Right ventricle myocardium superior (tissue), 1 donor: ENCODE measurements at regions not wholly inside any gene's neighbourhood (a gene's known extent, or its start where the extent isn't known, plus 50 kb on each side); places are given as distances from the start of the nearest gene placed in this dataset.

Source experiments
- ATAC-seq: fragments of 200-7000 bp; cut with Tn5 transposase; one replicate; pipeline ENCODE4 v1.9.1; 2020; ENCODE audit warnings: mild to moderate bottlenecking; ENCODE audit not compliant: poor library complexity
- DNase-seq: peaks from one replicate; pipeline ENCODE4 v3.0.0-alpha.2; 2020
- intact Hi-C: fragments of 100-400 bp; cut with DNase I; formaldehyde crosslinking; loops from one replicate; pipeline ENCODE4 v1.11.2; 2022
- donor health status: DM: no; HTN: yes; CAD: no; lungs with severe emphysema.

GRCh38 chr2:16302431-16303272, 362.3 kb downstream of the MYCN start:
- no peak for ATAC-seq
- intact Hi-C loops = no loop called here

GRCh38 chr2:16301961-16302360, 361.6 kb downstream of the MYCN start:
- DNase-seq (no peak), ATAC-seq (no peak)
- intact Hi-C loops = no loop called here

More at GRCh38 chr2:16302431-16303272, 362.3 kb downstream of the MYCN start:
- no peak for DNase-seq

GRCh38 chr2:16298866-16299265, 358.5 kb downstream of the MYCN start:
- ATAC-seq (no peak), DNase-seq (no peak)
- intact Hi-C loops = no loop called here

GRCh38 chr2:16296331-16297250, 356.2 kb downstream of the MYCN start:
- intact Hi-C loops = no loop called here
- no peak for DNase-seq
- ATAC-seq = no peak

GRCh38 chr2:16296038-16296290, 355.6 kb downstream of the MYCN start:
- ATAC-seq (no peak), DNase-seq (no peak)
- intact Hi-C loops = no loop called here

- ATAC-seq (no peak), DNase-seq (no peak)
- intact Hi-C loops = no loop called here
Observed at GRCh38 chr2:16294791-16295190, 354.4 kb downstream of the MYCN start.

- ATAC-seq (no peak), DNase-seq (no peak)
- intact Hi-C loops = no loop called here
Observed at GRCh38 chr2:16293871-16294270, 353.5 kb downstream of the MYCN start.

- ATAC-seq = no peak
- intact Hi-C loops = no loop called here
- no peak for DNase-seq
Observed at GRCh38 chr2:16293398-16293797, 353.0 kb downstream of the MYCN start.

- DNase-seq (no peak), ATAC-seq (no peak)
- intact Hi-C loops = no loop called here
Observed at GRCh38 chr2:16291731-16292550, 351.6 kb downstream of the MYCN start.

GRCh38 chr2:16291226-16291625, 350.9 kb downstream of the MYCN start:
- intact Hi-C loops = no loop called here
- no peak for DNase-seq

GRCh38 chr2:16290311-16291020, 350.1 kb downstream of the MYCN start:
- no peak for DNase-seq
- intact Hi-C loops = no loop called here
- ATAC-seq = no peak

More at GRCh38 chr2:16291226-16291625, 350.9 kb downstream of the MYCN start:
- no peak for ATAC-seq

GRCh38 chr2:16288371-16289112, 348.2 kb downstream of the MYCN start:
- DNase-seq = no peak
- intact Hi-C loops = no loop called here
- ATAC-seq = no peak

GRCh38 chr2:16287831-16288230, 347.5 kb downstream of the MYCN start:
- intact Hi-C loops = no loop called here
- DNase-seq (no peak), ATAC-seq (no peak)

- intact Hi-C loops = no loop called here
- ATAC-seq (no peak), DNase-seq (no peak)
Observed at GRCh38 chr2:16287281-16287680, 346.9 kb downstream of the MYCN start.

- ATAC-seq (no peak), DNase-seq (no peak)
- intact Hi-C loops = no loop called here
Observed at GRCh38 chr2:16285813-16286510, 345.6 kb downstream of the MYCN start.

GRCh38 chr2:16284941-16285625, 344.7 kb downstream of the MYCN start:
- intact Hi-C loops = loop anchor here (5.0 kb wide), 2 partner anchors 348 to 643 kb away; no protein-coding TSS in a partner anchor
- ATAC-seq (no peak), DNase-seq (no peak)
